ENCODE measurements at regions not wholly inside any gene's neighbourhood (a gene's known extent, or its start where the extent isn't known, plus 50 kb on each side); places are given as distances from the start of the nearest gene placed in this dataset.
"Not testable (repeated sequence)": the region's sequence is repeated elsewhere in the genome, so short reads cannot be mapped to it uniquely, and the experiment has no call there.

GRCh38 chr11:134858783-134859480 is 446.9 kb upstream of the B3GAT1 start:
- Mint-ChIP-seq H3K4me3 (no peak overlapping the region), H3K36me3 (no peaks in the 10 kb centered on the region), H3K27me3 (peaks cover 8% of the 10 kb centered on the region), H3K4me1 (no peaks in the 10 kb centered on the region), H3K27ac (no peak overlapping the region), H3K9me3 (peaks cover 0 to 1% (median 0%) of the 10 kb centered on the region in 3 donors)

GRCh38 chr11:134857035-134857434 is 445.0 kb upstream of the B3GAT1 start:
- H3K4me1 Mint-ChIP-seq = no peaks in the 10 kb centered on the region
- no peaks in the 10 kb centered on the region for H3K36me3 Mint-ChIP-seq
- no peak overlapping the region for H3K27ac Mint-ChIP-seq
- H3K9me3 Mint-ChIP-seq = peaks cover 0 to 1% (median 0%) of the 10 kb centered on the region in 3 donors
- H3K27me3 Mint-ChIP-seq = peaks cover 18% of the 10 kb centered on the region
- H3K4me3 Mint-ChIP-seq = no peak overlapping the region

GRCh38 chr11:134856056-134856971 is 444.3 kb upstream of the B3GAT1 start:
- H3K27me3 Mint-ChIP-seq = peaks cover 18% of the 10 kb centered on the region
- H3K27ac Mint-ChIP-seq = no peak overlapping the region
- no peaks in the 10 kb centered on the region for H3K9me3 Mint-ChIP-seq
- no peaks in the 10 kb centered on the region for H3K36me3 Mint-ChIP-seq
- no peaks in the 10 kb centered on the region for H3K4me1 Mint-ChIP-seq
- no peak overlapping the region for H3K4me3 Mint-ChIP-seq

- Mint-ChIP-seq H3K9me3 (no peaks in the 10 kb centered on the region), H3K27me3 (peaks cover 18% of the 10 kb centered on the region), H3K4me3 (peak overlapping the region in 1 of 4 donors; percentile 39), H3K36me3 (no peaks in the 10 kb centered on the region), H3K4me1 (no peaks in the 10 kb centered on the region), H3K27ac (no peak overlapping the region)
Observed at GRCh38 chr11:134853992-134854991, 442.2 kb upstream of the B3GAT1 start.

- peaks cover 14% of the 10 kb centered on the region for H3K27me3 Mint-ChIP-seq
- H3K4me3 Mint-ChIP-seq = not testable (repeated sequence)
Observed at GRCh38 chr11:134851503-134852224, 439.6 kb upstream of the B3GAT1 start.

GRCh38 chr11:134850566-134850965 is 438.5 kb upstream of the B3GAT1 start:
- Mint-ChIP-seq H3K27me3 (peaks cover 13% of the 10 kb centered on the region), H3K9me3 (no peaks in the 10 kb centered on the region), H3K36me3 (no peaks in the 10 kb centered on the region), H3K4me1 (no peaks in the 10 kb centered on the region), H3K27ac (no peak overlapping the region), H3K4me3 (no peak overlapping the region)

More at GRCh38 chr11:134851503-134852224, 439.6 kb upstream of the B3GAT1 start:
- not testable (repeated sequence) for H3K4me1 Mint-ChIP-seq, H3K27ac Mint-ChIP-seq, H3K9me3 Mint-ChIP-seq, H3K36me3 Mint-ChIP-seq

- Mint-ChIP-seq H3K36me3 (no peaks in the 10 kb centered on the region), H3K4me1 (no peaks in the 10 kb centered on the region), H3K4me3 (no peak overlapping the region), H3K27ac (no peak overlapping the region), H3K9me3 (no peaks in the 10 kb centered on the region), H3K27me3 (peaks cover 12% of the 10 kb centered on the region)
Observed at GRCh38 chr11:134849833-134850232, 437.8 kb upstream of the B3GAT1 start.

- no peak overlapping the region for H3K27ac Mint-ChIP-seq
- H3K4me3 Mint-ChIP-seq = no peak overlapping the region
- peaks cover 6% of the 10 kb centered on the region for H3K27me3 Mint-ChIP-seq
- no peaks in the 10 kb centered on the region for H3K4me1 Mint-ChIP-seq
- H3K9me3 Mint-ChIP-seq = no peaks in the 10 kb centered on the region
- no peaks in the 10 kb centered on the region for H3K36me3 Mint-ChIP-seq
Observed at GRCh38 chr11:134847083-134847715, 435.2 kb upstream of the B3GAT1 start.

GRCh38 chr11:134846328-134847082 is 434.5 kb upstream of the B3GAT1 start:
- Mint-ChIP-seq H3K36me3 (no peaks in the 10 kb centered on the region), H3K4me3 (no peak overlapping the region), H3K9me3 (no peaks in the 10 kb centered on the region), H3K27me3 (peaks cover 9% of the 10 kb centered on the region), H3K27ac (no peak overlapping the region), H3K4me1 (no peaks in the 10 kb centered on the region)

- Mint-ChIP-seq H3K27ac (no peak overlapping the region), H3K9me3 (no peaks in the 10 kb centered on the region), H3K4me1 (no peaks in the 10 kb centered on the region), H3K4me3 (no peak overlapping the region), H3K36me3 (no peaks in the 10 kb centered on the region), H3K27me3 (peaks cover 9% of the 10 kb centered on the region)
Observed at GRCh38 chr11:134845474-134846327, 433.7 kb upstream of the B3GAT1 start.

- Mint-ChIP-seq H3K4me3 (no peak overlapping the region), H3K36me3 (no peaks in the 10 kb centered on the region), H3K9me3 (no peaks in the 10 kb centered on the region), H3K27me3 (peaks cover 9% of the 10 kb centered on the region), H3K4me1 (no peaks in the 10 kb centered on the region), H3K27ac (peak overlapping the region in 1 of 3 donors; percentile 7)
Observed at GRCh38 chr11:134844838-134845237, 432.8 kb upstream of the B3GAT1 start.

- H3K9me3 Mint-ChIP-seq = no peaks in the 10 kb centered on the region
- no peaks in the 10 kb centered on the region for H3K36me3 Mint-ChIP-seq
- H3K4me3 Mint-ChIP-seq = no peak overlapping the region
- H3K27me3 Mint-ChIP-seq = peaks cover 9% of the 10 kb centered on the region
- H3K4me1 Mint-ChIP-seq = no peaks in the 10 kb centered on the region
- H3K27ac Mint-ChIP-seq = no peak overlapping the region
Observed at GRCh38 chr11:134843735-134844134, 431.7 kb upstream of the B3GAT1 start.

GRCh38 chr11:134843020-134843419 is 431.0 kb upstream of the B3GAT1 start:
- no peak overlapping the region for H3K4me3 Mint-ChIP-seq
- no peaks in the 10 kb centered on the region for H3K36me3 Mint-ChIP-seq
- no peaks in the 10 kb centered on the region for H3K9me3 Mint-ChIP-seq
- H3K27me3 Mint-ChIP-seq = peaks cover 9% of the 10 kb centered on the region
- no peak overlapping the region for H3K27ac Mint-ChIP-seq
- H3K4me1 Mint-ChIP-seq = no peaks in the 10 kb centered on the region

All from IgD-negative memory B cell (primary cell).